Peyer's patch (tissue), 4 donors: ENCODE measurements at regions not wholly inside any gene's neighbourhood (a gene's known extent, or its start where the extent isn't known, plus 50 kb on each side); places are given as distances from the start of the nearest gene placed in this dataset.

ENCODE experiments used
- DNase-seq, 3 donors: peaks; one replicate each; pipeline ENCODE4 v3.0.0-alpha.2; 2017 to 2019
- H3K27ac ChIP-seq, 4 donors: fragments of 200-600 bp; sonication (generic); one replicate each; pipeline ENCODE4 v1.5.1; 2016 to 2019
- H3K27me3 ChIP-seq, 2 donors: fragments of 200-600 bp; sonication (generic); one replicate each; pipeline ENCODE4 v1.5.1; 2019
- H3K36me3 ChIP-seq, 3 donors: fragments of 200-600 bp; sonication (generic); one replicate each; pipeline ENCODE4 v1.5.1; 2016 to 2019
- H3K4me1 ChIP-seq, 4 donors: fragments of 200-600 bp; sonication (generic); one replicate each; pipeline ENCODE4 v1.5.1; 2016 to 2019
- H3K4me3 ChIP-seq, 4 donors: fragments of 200-600 bp; sonication (generic); 1 replicate in 3 of 4; 2 replicates in 1 of 4; pipeline ENCODE4 v1.5.1; 2016 to 2019; ENCODE audit warnings: mild to moderate bottlenecking in 1 of 4
- H3K9me3 ChIP-seq, 4 donors: fragments of 200-600 bp; sonication (generic); one replicate each; pipeline ENCODE4 v1.5.1; 2016 to 2019; ENCODE audit warnings: mild to moderate bottlenecking in 1 of 4
- CTCF ChIP-seq, 6 experiments: fragments of 450-650 bp in 4 of 6; fragments of 200-600 bp in 2 of 6; sonication (generic) in 1 of 6; IDR thresholded peaks; one replicate each; pipeline ENCODE4 v1.5.1; 2017 to 2019; ENCODE audit warnings: antibody characterized with exemption in 6 of 6, mild to moderate bottlenecking in 3 of 6, moderate library complexity in 1 of 6
- POLR2A ChIP-seq, 2 donors: fragments of 450-650 bp; IDR thresholded peaks; one replicate each; pipeline ENCODE4 v1.5.1; 2017; ENCODE audit warnings: antibody characterized with exemption in 2 of 2, mild to moderate bottlenecking in 2 of 2, moderate library complexity in 2 of 2

GRCh38 chr6:8705435-8706020 lies 270.2 kb upstream of the SLC35B3 start:
- DNase-seq = no peak
- TF ChIP-seq CTCF (IDR thresholded peaks at IDR 0.05) = no peak
- TF ChIP-seq POLR2A (IDR thresholded peaks at IDR 0.05) = no peak
- Histone ChIP-seq H3K27me3 (no peaks in the 10 kb centered on the region), H3K27ac (no peak overlapping the region), H3K9me3 (no peaks in the 10 kb centered on the region), H3K4me1 (no peaks in the 10 kb centered on the region), H3K36me3 (no peaks in the 10 kb centered on the region), H3K4me3 (no peak overlapping the region)

- TF ChIP-seq CTCF (IDR thresholded peaks at IDR 0.05) (no peak), POLR2A (IDR thresholded peaks at IDR 0.05) (no peak)
- DNase-seq = no peak
- no peak overlapping the region for H3K27ac ChIP-seq
- no peaks in the 10 kb centered on the region for H3K4me1 ChIP-seq
- H3K9me3 ChIP-seq = no peaks in the 10 kb centered on the region
- no peaks in the 10 kb centered on the region for H3K27me3 ChIP-seq
- H3K36me3 ChIP-seq = no peaks in the 10 kb centered on the region
- no peak overlapping the region for H3K4me3 ChIP-seq
Observed at GRCh38 chr6:8703059-8703458, 267.7 kb upstream of the SLC35B3 start.

- Histone ChIP-seq H3K27ac (no peak overlapping the region), H3K4me1 (no peaks in the 10 kb centered on the region), H3K4me3 (no peak overlapping the region), H3K36me3 (no peaks in the 10 kb centered on the region), H3K27me3 (no peaks in the 10 kb centered on the region), H3K9me3 (peaks cover 0 to 6% (median 0%) of the 10 kb centered on the region in 4 donors)
- TF ChIP-seq POLR2A (IDR thresholded peaks at IDR 0.05) = no peak
- no peak for DNase-seq
Observed at GRCh38 chr6:8688821-8689220, 253.5 kb upstream of the SLC35B3 start.

GRCh38 chr6:8686077-8686476 lies 250.7 kb upstream of the SLC35B3 start:
- no peak overlapping the region for H3K27ac ChIP-seq
- H3K4me1 ChIP-seq = no peaks in the 10 kb centered on the region
- no peak for DNase-seq
- TF ChIP-seq POLR2A (IDR thresholded peaks at IDR 0.05) = no peak
- TF ChIP-seq CTCF (IDR thresholded peaks at IDR 0.05) = no peak
- no peaks in the 10 kb centered on the region for H3K36me3 ChIP-seq
- H3K27me3 ChIP-seq = no peaks in the 10 kb centered on the region
- no peaks in the 10 kb centered on the region for H3K9me3 ChIP-seq
- no peak overlapping the region for H3K4me3 ChIP-seq

- no peaks in the 10 kb centered on the region for H3K36me3 ChIP-seq
- no peak for TF ChIP-seq POLR2A (IDR thresholded peaks at IDR 0.05)
- TF ChIP-seq CTCF (IDR thresholded peaks at IDR 0.05) = no peak
- no peaks in the 10 kb centered on the region for H3K4me1 ChIP-seq
- no peaks in the 10 kb centered on the region for H3K27me3 ChIP-seq
- H3K4me3 ChIP-seq = no peak overlapping the region
- DNase-seq = no peak
- no peaks in the 10 kb centered on the region for H3K9me3 ChIP-seq
- H3K27ac ChIP-seq = no peak overlapping the region
Observed at GRCh38 chr6:8683204-8683603, 247.9 kb upstream of the SLC35B3 start.

GRCh38 chr6:8679823-8680222 lies 244.5 kb upstream of the SLC35B3 start:
- TF ChIP-seq POLR2A (IDR thresholded peaks at IDR 0.05) = no peak
- TF ChIP-seq CTCF (IDR thresholded peaks at IDR 0.05) = no peak
- no peaks in the 10 kb centered on the region for H3K27me3 ChIP-seq

More at GRCh38 chr6:8679823-8680222, 244.5 kb upstream of the SLC35B3 start:
- H3K27ac ChIP-seq = no peak overlapping the region
- DNase-seq = no peak
- no peak overlapping the region for H3K4me3 ChIP-seq
- no peaks in the 10 kb centered on the region for H3K4me1 ChIP-seq
- no peaks in the 10 kb centered on the region for H3K9me3 ChIP-seq
- no peaks in the 10 kb centered on the region for H3K36me3 ChIP-seq
